Activated CD8-positive, alpha-beta memory T cell treated with anti-CD3 and anti-CD28 coated beads for 24 hours (primary cell): ENCODE measurements at regions not wholly inside any gene's neighbourhood (a gene's known extent, or its start where the extent isn't known, plus 50 kb on each side); places are given as distances from the start of the nearest gene placed in this dataset.

Source experiments
- DNase-seq: peaks from one replicate; pipeline ENCODE4 v3.0.0-alpha.2; 2020

DNA sequence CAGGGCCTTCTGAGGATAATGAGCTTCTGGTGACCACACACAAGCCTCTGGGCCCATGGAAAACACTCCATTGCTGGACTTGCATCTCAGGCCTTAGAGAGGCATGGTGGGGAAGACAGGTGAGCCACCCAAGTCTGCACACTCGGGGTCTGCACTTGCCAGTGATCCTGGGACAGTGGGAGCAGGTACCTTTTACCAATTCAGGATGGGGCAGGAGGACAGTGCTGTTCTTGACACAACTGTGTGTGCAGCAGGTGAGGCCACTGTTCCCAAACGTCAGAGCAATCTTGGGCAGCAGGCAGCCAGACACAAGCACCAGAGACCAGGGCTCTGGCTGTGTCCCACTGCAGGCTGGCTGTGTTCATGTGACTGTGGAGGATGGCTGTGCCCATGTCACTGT, 221.3 kb downstream of the ERMARD start:
- no peak for DNase-seq

DNA sequence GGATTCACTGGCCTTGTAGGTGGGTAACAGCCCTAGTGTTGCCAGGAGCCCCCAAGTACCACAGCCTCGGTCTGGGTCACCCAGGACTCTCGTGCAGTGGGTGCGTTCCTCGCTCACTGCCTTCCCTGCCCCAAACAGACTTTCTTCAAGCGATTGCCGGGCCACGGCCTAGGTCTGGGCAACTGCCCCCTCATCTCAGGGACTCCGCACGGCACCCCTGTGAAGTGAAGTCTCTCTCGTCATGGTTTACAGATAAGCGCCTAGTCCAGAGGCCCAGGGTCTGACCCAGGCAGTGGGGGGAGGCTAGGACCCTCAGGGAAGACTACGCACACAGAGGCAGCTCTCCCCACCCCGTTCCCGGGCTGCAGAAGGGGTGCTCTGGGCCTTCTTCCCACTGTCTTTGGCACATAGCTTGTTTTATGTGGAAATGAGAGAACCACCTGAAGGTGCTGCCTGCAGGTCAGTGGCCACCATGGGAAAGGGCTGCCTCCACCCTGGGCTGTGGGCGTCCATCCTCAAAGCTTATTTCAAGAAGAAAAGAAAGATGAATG, 220.8 kb downstream of the ERMARD start:
- no peak for DNase-seq

DNA sequence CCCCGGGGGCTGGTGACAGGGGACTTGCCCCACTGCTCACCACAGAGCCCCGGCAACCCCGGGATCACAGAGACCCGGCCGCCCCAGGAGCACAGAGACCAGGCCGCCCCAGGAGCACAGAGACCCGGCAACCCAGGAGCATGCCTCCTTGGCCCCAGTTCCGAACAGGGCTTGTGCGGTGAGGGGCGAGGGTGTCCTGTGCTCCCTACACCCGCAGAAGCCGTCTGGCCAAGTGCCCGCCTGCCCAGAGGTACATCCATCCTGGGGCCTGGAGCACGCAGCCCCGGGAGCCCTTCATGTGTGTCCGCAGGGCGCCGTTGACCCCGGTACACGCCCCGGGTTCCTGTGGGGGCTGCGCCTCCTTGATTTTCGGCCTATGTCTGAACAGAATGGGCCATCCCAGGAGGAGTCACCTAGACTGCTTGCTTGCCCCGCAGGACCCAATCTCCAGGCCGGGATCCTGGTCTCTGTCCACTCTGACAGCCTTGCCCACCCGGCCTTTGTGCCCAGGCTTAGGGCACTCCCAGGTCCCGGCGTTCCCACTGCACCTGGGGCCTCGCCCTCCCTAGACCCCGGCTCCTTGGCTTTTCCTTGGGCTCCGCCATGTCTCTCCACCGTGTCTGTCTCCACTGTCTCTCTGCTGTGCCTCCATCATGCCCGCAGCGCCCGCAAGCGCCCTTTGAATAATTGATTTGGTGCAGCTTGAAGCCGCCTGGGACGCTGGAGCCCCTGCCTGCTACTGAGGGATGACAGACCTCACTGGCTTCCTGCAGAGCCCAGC, 219.8 kb downstream of the ERMARD start:
- peak; percentile 45 for DNase-seq

DNA sequence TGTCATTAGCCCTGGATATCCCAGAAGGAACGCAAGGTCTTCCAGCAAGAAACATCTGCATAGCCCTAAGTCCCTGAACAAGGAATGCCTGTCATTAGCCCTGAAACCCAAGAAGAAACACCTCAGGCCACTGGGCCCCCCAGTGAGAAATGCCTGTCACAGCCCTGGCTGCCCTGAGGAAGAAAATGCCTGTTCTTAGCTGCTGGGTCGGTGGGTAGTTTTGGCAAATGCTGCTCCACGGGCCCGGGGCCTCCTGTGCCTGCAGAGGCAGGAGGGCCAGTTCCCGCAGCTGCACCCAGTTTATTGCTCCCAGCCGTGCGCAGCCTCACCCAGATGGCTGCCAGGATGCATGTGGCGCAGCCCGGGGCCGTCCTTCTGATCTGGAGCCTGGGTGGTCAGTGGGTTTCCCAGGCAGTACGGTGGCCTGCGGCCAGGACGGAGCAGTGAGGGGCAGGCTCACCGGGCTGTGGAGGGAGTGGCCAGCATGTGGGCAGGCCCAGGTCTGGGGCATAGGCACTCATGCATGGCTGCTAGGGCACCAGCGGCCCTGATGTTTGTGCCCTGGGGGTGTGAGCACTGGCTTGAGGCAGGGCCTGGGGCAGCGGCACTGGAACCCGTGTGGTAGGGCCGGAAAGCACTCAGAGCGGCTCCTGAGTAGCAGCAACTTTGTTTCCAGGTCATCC, 219.0 kb downstream of the ERMARD start:
- DNase-seq, result peak; percentile 50

DNA sequence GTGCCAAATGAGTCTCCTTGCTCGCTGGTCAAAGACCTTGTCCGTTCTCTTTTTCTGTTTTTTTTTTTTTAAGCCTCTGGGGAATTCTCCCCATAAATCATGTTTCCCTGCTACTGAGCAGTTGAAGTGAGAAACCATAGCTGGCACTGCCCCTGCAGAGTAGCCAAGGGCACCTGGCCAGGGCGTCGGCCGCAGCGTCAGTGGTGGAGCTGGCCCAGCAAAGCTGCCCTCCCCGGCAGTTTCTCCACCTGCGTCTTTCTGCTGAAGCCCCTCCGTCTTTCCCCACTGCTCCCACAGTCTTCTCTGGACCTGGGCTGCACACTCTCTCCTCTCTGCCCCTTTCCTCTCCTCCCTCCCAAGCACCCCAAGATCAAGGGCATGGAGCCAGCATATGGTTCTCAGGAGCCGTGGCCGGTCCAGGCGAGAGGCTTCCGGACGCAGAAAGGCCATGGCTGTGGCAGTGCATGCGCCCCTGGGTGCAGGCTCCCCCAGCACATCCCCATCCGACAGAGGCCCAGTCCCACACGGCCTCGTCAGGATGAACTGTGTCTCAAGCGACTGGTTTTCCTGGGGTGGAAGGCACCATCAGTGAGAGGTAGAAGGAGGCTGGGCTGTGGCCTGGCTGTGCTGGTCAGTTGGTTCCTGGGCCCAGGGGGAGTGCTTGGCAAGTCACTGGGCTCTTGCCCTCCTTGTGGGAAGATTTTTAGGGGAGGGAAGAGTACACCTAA, 218.1 kb downstream of the ERMARD start:
- no peak for DNase-seq

DNA sequence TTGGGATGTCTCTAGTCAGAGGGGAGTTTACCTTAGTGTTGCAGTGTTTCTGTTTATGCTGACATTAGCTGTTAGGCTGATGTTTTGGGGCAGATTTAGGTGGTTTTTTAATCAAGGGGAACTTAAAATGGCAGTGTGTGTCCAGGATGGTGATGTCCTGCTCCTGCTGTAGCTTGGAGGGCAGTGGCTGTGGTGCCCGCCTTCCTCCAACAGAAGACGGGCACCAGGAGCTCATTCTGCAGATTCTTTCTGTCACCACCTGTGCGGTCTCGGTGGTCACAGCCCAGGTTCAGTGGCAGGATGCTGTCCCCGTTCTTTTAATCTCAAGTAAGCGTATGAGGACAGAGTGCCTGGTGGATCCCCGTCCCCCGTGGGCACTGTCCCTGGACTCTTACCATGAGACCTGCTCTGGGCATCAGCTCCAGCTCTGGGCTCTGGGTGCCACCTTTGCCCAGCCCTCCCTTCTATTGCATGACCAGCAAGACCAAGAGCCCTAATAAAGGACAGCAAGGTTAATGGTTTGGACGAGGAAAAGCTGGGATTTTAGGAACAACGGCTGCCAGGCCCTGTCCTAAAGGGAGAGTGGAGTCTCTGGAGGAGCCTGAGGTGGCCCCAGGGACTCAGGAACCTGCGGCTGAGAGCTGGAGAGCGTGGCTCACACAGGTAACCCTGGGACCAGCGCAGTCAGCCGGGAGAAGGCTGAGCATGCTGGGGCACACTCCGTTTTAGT, 217.3 kb downstream of the ERMARD start:
- DNase-seq, result no peak

DNA sequence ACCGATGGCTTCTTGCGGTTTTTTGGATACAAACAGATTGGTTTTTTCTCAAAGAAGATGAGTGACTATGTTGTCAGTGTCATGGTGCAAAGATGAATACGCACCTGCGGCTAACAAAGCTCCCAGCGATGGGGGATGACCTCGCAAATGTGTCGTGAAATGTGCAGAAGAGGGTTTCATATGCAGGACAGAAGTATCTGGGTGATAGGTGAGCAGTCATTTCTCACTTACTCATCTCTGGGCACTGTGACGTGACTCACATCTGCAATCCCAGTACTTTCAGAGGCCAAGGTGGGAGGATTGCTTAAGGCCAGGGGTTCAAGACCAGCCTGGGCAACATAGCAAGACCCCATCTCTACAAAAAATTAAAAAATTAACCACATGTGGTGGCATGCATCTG, 216.3 kb downstream of the ERMARD start:
- DNase-seq, result no peak

DNA sequence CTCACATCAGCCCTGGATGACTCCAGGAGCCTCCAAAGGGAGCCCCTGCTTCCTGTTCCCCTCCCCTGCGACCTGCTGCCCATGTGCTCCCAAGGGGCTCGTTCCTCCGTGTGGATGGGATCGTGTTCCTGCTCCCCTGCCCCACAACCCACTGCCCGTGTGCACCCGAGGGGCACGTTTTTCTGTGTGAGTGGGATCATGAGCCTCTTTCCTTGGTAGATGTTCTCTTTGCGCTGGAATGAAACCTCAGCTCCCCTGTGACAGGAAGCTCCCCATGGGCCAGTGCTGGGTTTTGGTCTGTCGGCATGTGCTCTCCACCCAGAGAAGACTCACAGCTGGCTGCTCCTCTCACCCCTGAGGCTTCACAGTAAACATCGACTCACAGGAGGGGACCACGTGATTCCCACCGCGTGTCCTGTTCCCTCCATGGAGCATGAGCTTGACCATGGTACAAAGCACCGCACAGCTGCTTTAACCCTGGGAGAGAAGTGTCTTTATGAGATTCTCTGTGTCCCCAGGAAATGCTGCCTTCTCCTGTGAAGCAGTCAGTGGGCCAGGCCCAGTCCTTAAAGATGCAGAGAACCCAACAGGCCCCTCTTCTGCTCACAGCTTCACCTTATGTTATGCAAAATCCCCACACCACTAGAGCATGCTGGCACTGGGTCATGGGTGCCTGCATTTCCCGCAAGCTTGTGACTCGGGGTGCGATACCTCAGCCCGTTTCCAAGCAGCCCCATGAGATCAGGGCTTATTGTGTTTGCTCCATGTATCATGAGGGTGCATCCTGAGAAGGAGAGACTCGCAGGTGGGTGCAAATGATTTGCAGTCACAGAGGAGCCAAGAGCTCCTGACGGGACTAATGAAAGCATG, 215.1 kb downstream of the ERMARD start:
- no peak for DNase-seq

DNA sequence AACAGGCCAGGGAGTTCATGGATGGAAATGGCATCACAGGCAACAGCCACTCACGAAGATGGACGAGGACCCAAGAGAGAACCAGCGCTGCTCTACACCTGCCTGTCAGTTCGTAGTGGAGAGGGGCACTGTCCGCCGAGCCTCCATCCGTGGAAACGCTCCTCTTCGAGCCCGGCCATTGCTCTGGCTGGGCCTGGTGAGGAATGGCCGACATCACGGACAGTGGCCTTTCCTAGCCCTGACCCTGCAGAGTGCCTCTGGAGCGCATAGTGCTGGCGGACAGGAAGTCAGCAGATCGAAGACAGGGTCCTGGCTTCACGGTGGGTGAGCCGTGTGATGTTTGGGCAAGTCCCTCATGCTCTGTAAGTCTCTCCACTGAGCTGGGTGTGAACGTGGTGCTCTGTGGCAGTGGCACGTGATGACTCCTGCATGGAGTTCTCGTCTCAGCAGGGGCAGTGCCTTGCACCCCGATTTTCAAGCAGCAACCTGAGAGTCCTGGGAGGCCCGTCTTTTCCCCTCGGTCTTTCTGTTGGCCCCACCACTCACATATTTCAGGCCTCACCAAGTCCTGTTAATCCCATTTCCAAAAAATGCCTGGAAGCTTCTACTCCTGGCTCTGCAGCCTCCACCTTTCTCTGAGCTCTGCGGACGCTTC, 214.4 kb downstream of the ERMARD start:
- peak; percentile 35 for DNase-seq

DNA sequence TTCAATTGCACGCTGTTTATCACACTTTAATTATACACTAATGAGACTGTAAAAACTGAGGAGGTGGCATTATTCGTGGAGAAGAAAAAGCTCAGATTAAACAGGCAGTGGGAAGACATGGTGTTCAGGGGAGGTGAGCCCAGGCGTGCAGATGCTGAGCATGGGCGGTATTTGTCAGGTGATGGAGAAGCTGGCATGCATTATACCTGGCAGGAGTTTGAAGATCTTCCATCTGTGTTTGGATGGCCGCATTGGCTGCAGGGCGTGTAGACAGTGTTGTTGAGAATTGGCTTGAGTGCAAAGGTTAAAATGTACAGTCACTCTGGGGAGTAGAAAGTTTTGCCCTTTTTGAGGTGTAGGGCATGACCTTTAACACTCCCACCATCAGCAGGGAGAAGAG, 213.8 kb downstream of the ERMARD start:
- DNase-seq, result no peak

DNA sequence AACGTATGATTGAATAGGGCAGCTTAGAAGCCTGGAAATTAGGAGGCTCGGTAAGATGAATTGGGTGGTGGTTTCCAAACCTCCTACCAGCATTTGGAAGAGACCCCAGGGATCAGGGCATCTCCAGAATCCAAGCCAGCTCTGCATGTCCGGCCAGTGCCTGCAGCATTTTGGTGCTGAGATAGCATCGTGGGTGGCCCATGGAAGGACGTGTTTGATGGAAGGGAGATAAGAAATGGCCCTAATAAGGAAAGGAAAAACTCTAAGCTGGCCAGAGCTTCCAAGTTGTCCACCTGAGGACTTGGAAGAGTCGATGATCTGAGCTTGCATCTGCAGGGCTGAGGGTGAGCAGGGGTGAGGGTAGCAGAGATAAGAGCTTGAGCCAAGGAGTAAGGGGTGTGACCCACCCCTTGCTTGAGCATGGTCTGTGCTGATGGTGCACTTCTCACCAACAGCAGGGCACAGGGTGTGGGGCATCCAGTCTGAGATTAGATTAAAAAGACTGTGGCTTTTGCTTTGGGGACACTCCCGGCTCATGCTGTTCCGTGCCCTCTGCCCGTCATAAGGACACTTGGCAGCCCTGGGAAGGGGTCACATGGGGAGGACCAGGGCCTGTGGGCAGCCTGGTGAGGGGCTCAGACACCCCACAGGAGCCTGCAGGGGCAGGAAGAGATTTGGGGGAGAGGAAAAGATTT, 213.2 kb downstream of the ERMARD start:
- peak; percentile 37 for DNase-seq

DNA sequence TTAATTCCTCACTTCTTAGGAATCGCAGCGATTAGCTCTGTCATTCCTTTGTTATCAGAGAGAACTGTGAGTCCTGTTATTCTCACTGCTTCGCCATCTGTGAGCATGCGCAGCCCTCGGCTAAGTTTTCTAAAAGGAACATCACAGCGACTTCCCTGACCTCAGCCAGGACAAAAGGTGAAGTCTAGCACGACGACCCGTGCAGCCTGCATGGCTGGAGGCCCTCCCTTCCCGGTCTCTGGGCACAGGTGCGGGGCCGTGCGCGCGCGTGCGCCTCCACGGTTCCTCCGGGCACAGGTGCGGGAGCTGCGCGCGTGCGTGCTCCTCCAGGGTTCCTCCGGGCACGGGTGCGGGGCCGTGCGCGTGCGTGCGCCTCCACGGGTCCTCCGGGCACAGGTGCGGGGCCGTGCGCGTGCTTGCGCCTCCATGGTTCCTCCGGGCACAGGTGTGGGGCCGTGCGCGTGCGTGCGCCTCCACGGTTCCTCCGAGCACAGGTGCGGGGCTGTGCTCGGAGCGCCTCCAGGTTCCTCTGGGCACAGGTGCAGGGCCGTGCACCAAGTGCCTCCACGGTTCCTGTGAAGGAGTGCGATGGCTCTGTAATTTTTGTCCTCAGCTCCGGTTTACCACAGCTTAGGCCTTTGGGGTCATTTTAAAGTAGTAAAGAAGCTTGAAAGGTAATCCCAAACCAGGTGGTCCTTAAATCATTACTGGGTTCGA, 212.3 kb downstream of the ERMARD start:
- DNase-seq, result peak; percentile 32

DNA sequence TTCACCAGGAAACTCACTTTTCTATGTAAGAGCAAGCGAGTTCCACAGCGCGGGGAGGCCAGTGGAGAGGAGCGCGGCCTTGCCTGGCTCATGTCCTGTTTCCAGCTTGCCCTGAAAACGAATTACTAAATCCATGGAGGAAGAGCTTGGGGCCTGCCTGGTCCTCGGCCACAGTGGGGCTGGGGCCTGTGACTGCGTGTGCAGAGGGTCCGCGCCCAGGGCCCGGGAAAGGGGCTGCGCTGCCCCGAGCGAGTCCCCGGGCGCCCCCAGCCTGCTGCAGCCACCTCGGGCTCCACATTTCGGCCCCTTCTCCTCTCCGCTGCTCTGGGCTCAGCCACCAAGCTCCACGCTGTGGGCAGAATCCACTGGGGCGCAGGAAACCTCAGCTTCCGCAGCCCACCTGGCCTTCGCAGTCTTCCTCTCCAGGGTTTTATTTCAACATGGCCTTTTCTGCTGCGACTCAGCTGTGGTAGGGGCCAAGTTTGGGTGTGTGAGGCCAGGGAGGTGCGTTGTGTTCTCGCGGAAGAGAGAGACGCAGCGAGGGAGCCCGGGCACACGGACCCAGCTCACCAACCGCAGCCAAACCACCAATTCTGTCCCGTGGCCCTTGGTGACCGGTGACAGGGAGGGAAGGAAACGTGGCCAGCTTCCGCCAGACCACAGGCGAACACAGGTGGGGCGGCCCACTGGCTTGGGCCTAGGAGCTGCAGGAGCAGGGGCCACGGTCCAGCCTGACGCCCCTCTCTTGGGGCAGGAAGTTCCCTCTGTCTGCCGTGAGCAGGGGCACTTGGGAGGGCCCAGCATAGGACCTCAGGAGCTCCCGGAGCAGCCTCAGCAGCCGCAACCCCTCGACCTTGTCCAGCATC, 211.4 kb downstream of the ERMARD start:
- DNase-seq, result peak; percentile 50

DNA sequence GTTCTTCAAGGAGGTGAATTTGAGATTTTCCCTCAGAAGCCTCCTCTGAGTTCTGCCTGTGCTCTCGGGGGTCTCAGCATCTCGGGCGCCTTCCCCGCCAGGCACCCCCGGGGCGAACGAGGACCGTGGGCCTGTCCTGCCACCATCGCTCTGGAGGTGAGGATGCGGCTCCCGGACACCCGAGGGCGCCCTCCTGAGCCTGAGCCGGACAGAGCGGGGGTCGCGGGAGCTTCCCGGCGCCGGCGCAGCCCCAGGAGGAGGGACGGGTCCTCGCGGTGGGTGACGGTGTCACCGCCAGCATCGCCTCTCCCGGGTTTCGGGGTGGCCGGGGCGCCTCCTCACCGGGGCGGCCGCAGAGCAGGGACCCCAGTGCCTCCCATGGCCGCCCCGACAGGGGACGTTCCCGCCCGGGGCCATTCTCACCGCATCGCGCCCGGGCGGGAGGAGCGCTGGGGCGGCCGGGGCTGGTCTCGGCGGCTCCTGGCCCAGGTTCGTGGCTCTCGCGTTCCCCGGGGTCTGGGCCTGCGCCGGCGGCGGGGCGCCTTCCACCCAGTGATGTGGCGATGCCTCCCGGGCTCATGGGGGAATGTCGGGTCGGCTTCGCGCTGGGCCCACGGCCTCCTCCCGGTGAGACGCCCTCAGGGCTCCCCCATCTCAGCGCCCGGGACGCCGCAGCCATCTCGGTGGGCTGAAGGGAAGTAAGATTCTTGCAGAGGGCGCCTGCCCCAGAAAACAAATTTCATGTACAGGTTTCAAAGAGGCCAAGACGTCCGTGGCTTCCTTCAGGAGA, 210.5 kb downstream of the ERMARD start:
- DNase-seq, result peak; percentile 71

DNA sequence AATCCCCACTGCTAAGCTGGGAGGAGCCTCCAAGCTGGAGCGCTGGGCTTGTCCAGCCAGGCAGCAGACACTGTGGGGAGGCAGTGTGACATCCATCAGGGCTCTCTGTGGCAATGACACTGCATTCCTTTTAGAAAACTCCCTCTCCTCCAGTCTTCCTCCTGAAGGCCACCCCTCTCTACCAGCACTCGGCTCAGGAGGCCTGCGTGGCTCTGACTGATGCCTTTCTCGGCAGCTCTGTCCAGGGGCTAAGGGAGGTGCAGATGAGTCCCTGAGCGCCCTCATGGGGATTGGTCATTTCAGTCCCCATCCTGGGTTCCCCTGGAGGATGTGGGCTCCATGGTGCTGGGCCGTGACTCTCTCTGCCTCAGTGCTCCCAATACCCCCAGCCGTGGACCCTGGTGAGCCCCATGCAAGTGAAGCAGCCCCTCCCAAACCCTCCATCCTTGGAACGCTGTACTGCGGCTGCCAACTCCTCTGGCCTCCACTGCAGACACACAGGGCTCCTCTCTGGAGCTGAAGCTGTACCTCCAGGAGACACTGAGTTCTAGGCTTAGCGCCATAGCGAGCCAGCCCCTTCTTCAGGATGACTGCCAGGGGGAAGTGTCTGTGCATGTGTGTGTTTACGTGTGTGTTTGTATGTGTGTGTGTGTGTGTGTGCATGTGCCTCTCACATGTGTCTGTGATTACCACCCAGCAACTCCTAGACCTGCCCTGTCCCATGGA, 209.6 kb downstream of the ERMARD start:
- peak; percentile 56 for DNase-seq

DNA sequence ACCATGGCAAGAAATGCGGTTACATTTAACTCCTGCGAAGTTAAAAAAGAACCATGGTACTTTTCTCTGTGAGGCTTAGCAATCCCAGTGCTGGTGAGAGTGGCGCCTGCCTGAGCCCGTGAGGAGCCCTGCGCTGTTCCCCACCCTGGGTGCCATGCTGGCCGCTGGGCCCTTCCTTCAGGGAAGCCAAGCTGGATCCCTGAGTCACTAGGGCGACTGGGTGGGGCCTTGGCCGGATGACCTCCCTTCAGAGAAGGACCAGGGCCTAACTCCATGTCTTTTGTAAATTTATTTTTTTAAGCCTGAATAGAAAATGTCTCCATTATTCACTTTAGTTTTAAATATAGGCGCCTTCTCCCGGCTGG, 209.1 kb downstream of the ERMARD start:
- DNase-seq, result peak; percentile 49

DNA sequence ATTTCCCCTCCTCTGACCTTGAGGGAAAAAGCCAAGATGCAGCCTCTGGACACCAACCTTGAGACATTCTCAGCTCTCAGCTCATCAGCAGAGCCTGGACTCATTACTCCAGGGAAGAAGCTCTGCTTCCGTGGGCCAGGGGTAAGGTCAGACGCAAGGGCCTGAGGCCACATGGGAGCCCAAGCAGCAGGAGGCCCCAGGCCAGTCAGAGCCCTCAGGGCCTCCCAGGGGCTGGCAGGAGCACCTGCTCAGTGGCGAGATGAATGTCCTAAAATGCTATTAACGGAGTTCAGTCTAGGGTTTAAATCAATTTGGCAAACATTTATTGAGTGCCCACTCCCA, 208.6 kb downstream of the ERMARD start:
- DNase-seq, result no peak
